Esophagus squamous epithelium (tissue), 5 donors: ENCODE measurements at regions not wholly inside any gene's neighbourhood (a gene's known extent, or its start where the extent isn't known, plus 50 kb on each side); places are given as distances from the start of the nearest gene placed in this dataset.

Source experiments
- DNase-seq: peaks from one replicate; lab custom pipeline; 2025; lab: John Stamatoyannopoulos, UW
- H3K27ac ChIP-seq, 4 donors: fragments of 200-600 bp; sonication (generic); one replicate each; pipeline ENCODE4 v1.5.1; 2016 to 2019; ENCODE audit warnings: mild to moderate bottlenecking in 1 of 4
- H3K27me3 ChIP-seq, 4 donors: fragments of 200-600 bp; sonication (generic); 1 replicate in 3 of 4; 2 replicates in 1 of 4; pipeline versions ENCODE4 v1.5.1 to v1.6.0; 2017 to 2021; ENCODE audit warnings: antibody characterized with exemption in 1 of 4
- H3K36me3 ChIP-seq, 3 donors: fragments of 200-600 bp; sonication (generic); one replicate each; pipeline ENCODE4 v1.5.1; 2016 to 2019
- H3K4me1 ChIP-seq, 3 donors: fragments of 200-600 bp; sonication (generic); one replicate each; pipeline ENCODE4 v1.5.1; 2017 to 2019
- H3K4me3 ChIP-seq, 4 donors: fragments of 200-600 bp; sonication (generic); 1 replicate in 3 of 4; 2 replicates in 1 of 4; pipeline ENCODE4 v1.5.1; 2016 to 2019; ENCODE audit warnings: mild to moderate bottlenecking in 2 of 4, moderate library complexity in 1 of 4
- H3K9me3 ChIP-seq, 3 donors: fragments of 200-600 bp; sonication (generic); one replicate each; pipeline ENCODE4 v1.5.1; 2016 to 2019
- CTCF ChIP-seq, 6 experiments: fragments of 450-650 bp in 4 of 6; fragments of 200-600 bp in 2 of 6; sonication (generic) in 2 of 6; IDR thresholded peaks; one replicate each; pipeline ENCODE4 v1.5.1; 2016 to 2019; ENCODE audit warnings: antibody characterized with exemption in 6 of 6, mild to moderate bottlenecking in 4 of 6, moderate library complexity in 4 of 6
- POLR2A ChIP-seq, 4 donors: fragments of 450-650 bp; IDR thresholded peaks; one replicate each; pipeline ENCODE4 v1.6.1; 2017; ENCODE audit warnings: antibody characterized with exemption in 4 of 4, mild to moderate bottlenecking in 4 of 4, moderate library complexity in 3 of 4
- WGBS, 2 donors: methylation state at CpG; one replicate each; pipeline ENCODE4 v1.1.5; 2018; 5-methylcytosine and 5-hydroxymethylcytosine counted together
- intact Hi-C: fragments of 100-400 bp; cut with DNase I; formaldehyde crosslinking; loops from one replicate; pipeline ENCODE4 v1.15.0; 2022
- donor health status: DM: yes; HTN: yes; CAD: no.

GRCh38 chr9:89974582-89974981 is 369.8 kb downstream of the GADD45G start:
- Histone ChIP-seq H3K36me3 (no peaks in the 10 kb centered on the region), H3K27me3 (no peaks in the 10 kb centered on the region), H3K4me1 (no peaks in the 10 kb centered on the region), H3K4me3 (no peak overlapping the region), H3K27ac (no peak overlapping the region), H3K9me3 (no peaks in the 10 kb centered on the region)
- no peak for TF ChIP-seq CTCF (IDR thresholded peaks at IDR 0.05)
- DNase-seq, result no peak
- intact Hi-C loops, result no loop called here

DNA sequence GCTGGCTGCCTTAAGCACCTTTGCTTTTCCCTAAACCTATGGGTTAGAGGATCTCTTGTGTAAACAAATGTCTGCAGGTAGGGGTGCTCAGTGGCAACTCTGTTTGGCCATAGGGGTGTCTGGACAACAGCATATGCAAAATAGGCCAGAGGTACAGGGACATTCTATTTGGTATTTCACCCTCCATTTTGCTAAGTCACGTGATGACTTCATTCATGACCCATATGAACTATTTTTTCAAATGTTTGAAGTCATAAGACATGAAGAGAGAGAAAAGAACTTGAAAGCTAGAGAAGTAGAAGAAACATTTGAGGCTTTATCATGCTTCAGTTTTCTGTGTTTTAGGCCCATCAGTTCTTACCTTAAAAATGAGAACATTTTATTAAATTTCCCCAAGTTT is 370.2 kb downstream of the GADD45G start:
- intact Hi-C loops, result no loop called here
- no peak for DNase-seq
- H3K4me3 ChIP-seq, result no peak overlapping the region
- H3K27me3 ChIP-seq, result no peaks in the 10 kb centered on the region
- TF ChIP-seq POLR2A (IDR thresholded peaks at IDR 0.05), result no peak
- TF ChIP-seq CTCF (IDR thresholded peaks at IDR 0.05), result no peak
- H3K27ac ChIP-seq, result no peak overlapping the region
- no peaks in the 10 kb centered on the region for H3K36me3 ChIP-seq
- 76 to 91% methylated on average over 1 of the region's 1 CpG for WGBS, 2 donors
- H3K9me3 ChIP-seq, result no peaks in the 10 kb centered on the region
- H3K4me1 ChIP-seq, result no peaks in the 10 kb centered on the region

DNA sequence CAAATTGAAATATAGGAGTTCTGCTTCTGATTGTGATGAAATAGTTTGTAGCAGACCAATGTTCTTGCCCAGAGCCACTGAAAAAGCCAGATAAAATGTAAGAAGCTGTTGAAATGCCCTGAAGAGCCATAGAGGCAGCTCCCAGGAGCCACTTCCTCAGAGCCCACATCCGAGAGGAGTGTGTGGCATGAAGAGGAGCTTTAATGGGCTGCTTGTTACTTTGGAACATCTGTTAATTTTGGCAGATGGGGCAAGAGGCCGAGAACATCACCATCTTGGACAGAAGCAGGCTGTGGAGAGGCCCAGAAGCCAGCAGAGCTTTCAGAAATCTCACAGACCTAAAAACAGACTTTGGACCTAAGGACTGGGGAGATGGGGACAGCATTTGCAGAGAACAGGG is 370.8 kb downstream of the GADD45G start:
- intact Hi-C loops, result no loop called here
- H3K27me3 ChIP-seq, result no peaks in the 10 kb centered on the region
- no peaks in the 10 kb centered on the region for H3K36me3 ChIP-seq
- no peak for DNase-seq
- no peak overlapping the region for H3K4me3 ChIP-seq
- H3K27ac ChIP-seq, result no peak overlapping the region
- 70 to 82% methylated on average over 2 of the region's 2 CpGs for WGBS, 2 donors
- TF ChIP-seq POLR2A (IDR thresholded peaks at IDR 0.05) (no peak), CTCF (IDR thresholded peaks at IDR 0.05) (no peak)
- H3K9me3 ChIP-seq, result no peaks in the 10 kb centered on the region
- H3K4me1 ChIP-seq, result no peaks in the 10 kb centered on the region

DNA sequence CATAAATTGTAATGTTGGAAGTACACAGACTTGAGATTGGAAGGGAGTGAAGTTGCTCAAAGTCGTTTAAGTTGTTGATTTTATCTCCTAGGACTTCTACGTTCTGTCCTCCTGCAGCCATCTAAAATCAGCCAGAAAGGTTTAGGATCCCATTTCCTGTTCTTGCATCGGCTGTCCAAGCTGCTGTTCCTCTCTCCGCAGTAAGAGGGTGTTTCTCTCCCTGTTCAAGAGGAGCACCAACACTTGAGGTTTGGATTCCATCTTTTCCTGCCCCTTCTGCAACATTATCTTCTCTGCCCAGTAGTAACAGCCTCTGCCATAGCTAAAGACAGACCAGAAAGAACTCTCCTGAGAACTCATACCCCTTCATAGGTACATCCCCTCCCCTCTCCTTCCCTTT is 373.4 kb downstream of the GADD45G start:
- no peak for DNase-seq
- no peak overlapping the region for H3K27ac ChIP-seq
- intact Hi-C loops, result no loop called here
- no peaks in the 10 kb centered on the region for H3K9me3 ChIP-seq
- no peaks in the 10 kb centered on the region for H3K27me3 ChIP-seq
- 29 to 35% methylated on average over 4 of the region's 4 CpGs for WGBS, 2 donors
- H3K36me3 ChIP-seq, result no peaks in the 10 kb centered on the region
- H3K4me3 ChIP-seq, result no peak overlapping the region
- TF ChIP-seq POLR2A (IDR thresholded peaks at IDR 0.05) (no peak), CTCF (IDR thresholded peaks at IDR 0.05) (peak in 5 of 6 experiments; percentile 19 to 43 (median 28))
- H3K4me1 ChIP-seq, result peaks cover 0 to 3% (median 0%) of the 10 kb centered on the region in 3 donors

DNA sequence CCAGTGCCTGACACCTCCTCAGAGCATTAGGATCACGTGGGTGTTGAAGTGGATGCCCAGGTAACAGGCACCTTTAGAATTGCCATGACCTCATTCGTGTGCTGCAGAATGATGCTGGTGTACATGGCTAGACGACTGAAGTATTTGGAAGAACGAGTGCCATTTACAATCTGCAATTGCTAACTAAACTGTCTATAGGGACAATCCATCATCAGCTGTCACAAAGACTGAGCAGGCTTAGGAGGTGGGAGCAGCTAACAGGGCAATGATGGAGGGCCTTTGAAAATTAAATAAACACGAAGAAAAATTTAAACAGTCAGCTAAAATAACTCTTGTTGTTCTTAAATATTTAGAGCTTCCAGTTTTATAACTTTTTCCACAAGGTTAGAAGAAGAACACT is 375.8 kb downstream of the GADD45G start:
- H3K4me3 ChIP-seq, result no peak overlapping the region
- no peaks in the 10 kb centered on the region for H3K9me3 ChIP-seq
- no peaks in the 10 kb centered on the region for H3K36me3 ChIP-seq
- H3K27ac ChIP-seq, result no peak overlapping the region
- peaks cover 0 to 19% (median 3%) of the 10 kb centered on the region in 3 donors for H3K4me1 ChIP-seq
- H3K27me3 ChIP-seq, result no peaks in the 10 kb centered on the region
- WGBS, 2 donors, result 55 to 62% methylated on average over 5 of the region's 5 CpGs
- intact Hi-C loops, result no loop called here
- no peak for DNase-seq
- no peak for TF ChIP-seq POLR2A (IDR thresholded peaks at IDR 0.05)
- no peak for TF ChIP-seq CTCF (IDR thresholded peaks at IDR 0.05)
